Stimulated activated naive CD4-positive, alpha-beta T cell (primary cell): ENCODE measurements at regions not wholly inside any gene's neighbourhood (a gene's known extent, or its start where the extent isn't known, plus 50 kb on each side); places are given as distances from the start of the nearest gene placed in this dataset.

Experiments
- DNase-seq, 6 experiments: peaks; one replicate each; lab custom pipeline; 2025; lab: John Stamatoyannopoulos, UW

- no peak for DNase-seq
These were observed 59.0 kb upstream of the MED9 start for GRCh38 chr17:17417718-17418181.

GRCh38 chr17:17419166-17419565 lies 57.6 kb upstream of the MED9 start:
- DNase-seq: no peak

GRCh38 chr17:17419631-17420030 lies 57.2 kb upstream of the MED9 start:
- DNase-seq: no peak

GRCh38 chr17:17420082-17420481 lies 56.7 kb upstream of the MED9 start:
- DNase-seq: no peak

GRCh38 chr17:17420561-17421269 lies 56.1 kb upstream of the MED9 start:
- no peak for DNase-seq

GRCh38 chr17:17421346-17422216 lies 55.2 kb upstream of the MED9 start:
- no peak for DNase-seq

- DNase-seq: no peak
These were observed 54.6 kb upstream of the MED9 start for GRCh38 chr17:17422217-17422610.

GRCh38 chr17:17422641-17423040 lies 54.2 kb upstream of the MED9 start:
- DNase-seq: no peak

GRCh38 chr17:17423656-17424055 lies 53.1 kb upstream of the MED9 start:
- no peak for DNase-seq

GRCh38 chr17:17424552-17424951 lies 52.2 kb upstream of the MED9 start:
- no peak for DNase-seq

- DNase-seq: no peak
These were observed 51.8 kb upstream of the MED9 start for GRCh38 chr17:17425005-17425404.

GRCh38 chr17:17425591-17425990 lies 51.2 kb upstream of the MED9 start:
- DNase-seq: no peak

- DNase-seq: no peak
These were observed 50.6 kb upstream of the MED9 start for GRCh38 chr17:17426184-17426583.
